ENCODE measurements at regions not wholly inside any gene's neighbourhood (a gene's known extent, or its start where the extent isn't known, plus 50 kb on each side); places are given as distances from the start of the nearest gene placed in this dataset.

- Histone ChIP-seq H2AFZ (ENCODE audit: low read length) (no peak overlapping the region), H3K9me3 (ENCODE audit: low read depth, low read length) (no peaks in the 10 kb centered on the region), H3K4me3 (ENCODE audit: insufficient read depth, low read length) (no peak overlapping the region), H4K20me1 (ENCODE audit: insufficient read depth, low read length) (no peaks in the 10 kb centered on the region), H3K4me2 (ENCODE audit: insufficient read depth, low read length) (no peak overlapping the region), H3K27me3 (ENCODE audit: insufficient read depth, low read length) (no peaks in the 10 kb centered on the region), H3K27ac (ENCODE audit: low read depth, low read length) (no peak overlapping the region), H3K36me3 (ENCODE audit: insufficient read depth, low read length) (no peaks in the 10 kb centered on the region), H3K4me1 (ENCODE audit: insufficient read depth, low read length) (no peaks in the 10 kb centered on the region), H3K79me2 (ENCODE audit: insufficient read depth, low read length) (no peaks in the 10 kb centered on the region)
- DNase-seq (ENCODE audit: insufficient read length, low spot score, missing footprints) = no peak
- TF ChIP-seq CTCF (IDR thresholded peaks at IDR 0.05; ENCODE audit: extremely low read depth, low read depth, low read length) = no peak
Measured at GRCh38 chr21:18147678-18148077, 97.0 kb upstream of the CHODL start.

DNA sequence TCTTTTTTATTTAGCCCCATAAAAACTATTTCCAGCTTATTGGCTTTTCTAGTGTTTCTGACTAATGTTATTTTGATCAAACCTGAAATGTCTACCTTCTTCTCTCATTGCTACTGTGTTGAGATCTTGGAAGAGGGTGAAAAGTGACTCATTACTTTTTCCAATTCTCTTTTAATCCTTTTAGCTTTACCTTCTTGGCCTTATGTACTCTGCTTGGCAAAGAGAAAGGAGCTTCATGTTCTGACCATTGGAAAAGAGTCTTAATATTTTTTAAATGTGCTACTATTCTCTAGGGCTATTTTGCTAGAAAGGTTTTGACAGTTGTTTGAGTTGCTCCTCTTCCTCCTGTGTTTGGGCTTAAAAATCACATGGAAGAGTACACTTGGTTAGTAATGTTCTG is 97.8 kb upstream of the CHODL start:
- no peak for TF ChIP-seq CTCF (IDR thresholded peaks at IDR 0.05; ENCODE audit: extremely low read depth, low read depth, low read length)
- H3K36me3 ChIP-seq (ENCODE audit: insufficient read depth, low read length) = no peaks in the 10 kb centered on the region
- no peak overlapping the region for H2AFZ ChIP-seq (ENCODE audit: low read length)
- H4K20me1 ChIP-seq (ENCODE audit: insufficient read depth, low read length) = no peaks in the 10 kb centered on the region
- no peak overlapping the region for H3K27ac ChIP-seq (ENCODE audit: low read depth, low read length)
- no peaks in the 10 kb centered on the region for H3K4me1 ChIP-seq (ENCODE audit: insufficient read depth, low read length)
- H3K27me3 ChIP-seq (ENCODE audit: insufficient read depth, low read length) = no peaks in the 10 kb centered on the region
- no peak overlapping the region for H3K4me2 ChIP-seq (ENCODE audit: insufficient read depth, low read length)
- H3K9me3 ChIP-seq (ENCODE audit: low read depth, low read length) = no peaks in the 10 kb centered on the region
- DNase-seq (ENCODE audit: insufficient read length, low spot score, missing footprints) = no peak
- no peak overlapping the region for H3K4me3 ChIP-seq (ENCODE audit: insufficient read depth, low read length)
- no peaks in the 10 kb centered on the region for H3K79me2 ChIP-seq (ENCODE audit: insufficient read depth, low read length)

DNA sequence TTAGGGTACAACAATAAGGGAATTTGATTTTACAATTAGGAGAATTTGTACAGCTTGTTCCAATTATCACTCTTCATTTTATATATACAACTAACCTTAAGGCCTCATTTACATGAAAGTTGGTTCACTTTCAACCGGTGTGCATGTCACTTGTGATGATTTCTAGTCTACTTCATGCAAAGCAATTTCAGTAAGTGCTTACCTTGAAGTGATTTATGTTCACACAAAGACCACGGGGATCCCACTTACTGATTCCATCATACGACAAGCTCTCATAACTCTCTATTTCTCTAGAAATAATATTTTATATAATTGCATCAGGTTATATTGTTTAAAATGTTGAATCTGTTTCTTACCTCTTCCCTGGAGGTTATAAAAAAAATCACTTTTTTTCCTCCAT is 100.3 kb upstream of the CHODL start:
- no peak for TF ChIP-seq CTCF (IDR thresholded peaks at IDR 0.05; ENCODE audit: extremely low read depth, low read depth, low read length)
- Histone ChIP-seq H3K4me3 (ENCODE audit: insufficient read depth, low read length) (no peak overlapping the region), H3K27me3 (ENCODE audit: insufficient read depth, low read length) (no peaks in the 10 kb centered on the region), H3K36me3 (ENCODE audit: insufficient read depth, low read length) (no peaks in the 10 kb centered on the region), H3K27ac (ENCODE audit: low read depth, low read length) (no peak overlapping the region), H3K4me1 (ENCODE audit: insufficient read depth, low read length) (no peaks in the 10 kb centered on the region), H2AFZ (ENCODE audit: low read length) (no peak overlapping the region), H3K4me2 (ENCODE audit: insufficient read depth, low read length) (no peak overlapping the region), H3K79me2 (ENCODE audit: insufficient read depth, low read length) (no peaks in the 10 kb centered on the region), H4K20me1 (ENCODE audit: insufficient read depth, low read length) (no peaks in the 10 kb centered on the region), H3K9me3 (ENCODE audit: low read depth, low read length) (no peaks in the 10 kb centered on the region)
- DNase-seq (ENCODE audit: insufficient read length, low spot score, missing footprints) = no peak

- TF ChIP-seq CTCF (IDR thresholded peaks at IDR 0.05; ENCODE audit: extremely low read depth, low read depth, low read length) = no peak
Measured at GRCh38 chr21:18142655-18143054, 102.0 kb upstream of the CHODL start.

More at GRCh38 chr21:18142655-18143054, 102.0 kb upstream of the CHODL start:
- H3K9me3 ChIP-seq (ENCODE audit: low read depth, low read length) = no peaks in the 10 kb centered on the region
- no peaks in the 10 kb centered on the region for H4K20me1 ChIP-seq (ENCODE audit: insufficient read depth, low read length)
- no peaks in the 10 kb centered on the region for H3K36me3 ChIP-seq (ENCODE audit: insufficient read depth, low read length)
- no peaks in the 10 kb centered on the region for H3K27me3 ChIP-seq (ENCODE audit: insufficient read depth, low read length)
- no peak overlapping the region for H3K4me2 ChIP-seq (ENCODE audit: insufficient read depth, low read length)
- no peak overlapping the region for H3K27ac ChIP-seq (ENCODE audit: low read depth, low read length)
- DNase-seq (ENCODE audit: insufficient read length, low spot score, missing footprints) = peak; percentile 44
- no peaks in the 10 kb centered on the region for H3K4me1 ChIP-seq (ENCODE audit: insufficient read depth, low read length)
- no peaks in the 10 kb centered on the region for H3K79me2 ChIP-seq (ENCODE audit: insufficient read depth, low read length)
- no peak overlapping the region for H3K4me3 ChIP-seq (ENCODE audit: insufficient read depth, low read length)
- H2AFZ ChIP-seq (ENCODE audit: low read length) = no peak overlapping the region
